BE2C (cell line): ENCODE measurements at regions not wholly inside any gene's neighbourhood (a gene's known extent, or its start where the extent isn't known, plus 50 kb on each side); places are given as distances from the start of the nearest gene placed in this dataset.
"Not testable (repeated sequence)": the region's sequence is repeated elsewhere in the genome, so short reads cannot be mapped to it uniquely, and the experiment has no call there.

Experiments used
- DNase-seq: peaks from one replicate; pipeline ENCODE4 v3.0.0-alpha.2; 2020
- H3K27me3 ChIP-seq: fragments of 250-450 bp; sonication (Bioruptor Pico); 2 replicates; pipeline ENCODE4 v1.5.1; 2020; ENCODE audit warnings: mild to moderate bottlenecking
- H3K36me3 ChIP-seq: fragments of 250-450 bp; sonication (Bioruptor Pico); 2 replicates; pipeline ENCODE4 v1.5.1; 2020; ENCODE audit warnings: mild to moderate bottlenecking
- H3K4me1 ChIP-seq: fragments of 250-450 bp; sonication (Bioruptor Pico); 2 replicates; pipeline ENCODE4 v1.5.1; 2020
- H3K4me3 ChIP-seq: 2 replicates; pipeline ENCODE4 v1.5.1; 2011; ENCODE audit warnings: low read depth, low read length
- H3K9me3 ChIP-seq: fragments of 250-450 bp; sonication (Bioruptor Pico); 2 replicates; pipeline ENCODE4 v1.5.1; 2020
- CTCF ChIP-seq: IDR thresholded peaks from 2 replicates; pipeline ENCODE4 v1.5.1; 2012; ENCODE audit warnings: mild to moderate bottlenecking, low read depth, low read length

- Histone ChIP-seq H3K4me1 (no peaks in the 10 kb centered on the region), H3K4me3 (no peak overlapping the region), H3K36me3 (no peaks in the 10 kb centered on the region), H3K9me3 (peaks cover 2% of the 10 kb centered on the region; the same call in 1 of the 2 replicates), H3K27me3 (peaks cover 14% of the 10 kb centered on the region)
- DNase-seq, result no peak
- TF ChIP-seq CTCF, result no peak
Measured at GRCh38 chr13:91249370-91249769, 98.1 kb upstream of the MIR17HG start.

DNA sequence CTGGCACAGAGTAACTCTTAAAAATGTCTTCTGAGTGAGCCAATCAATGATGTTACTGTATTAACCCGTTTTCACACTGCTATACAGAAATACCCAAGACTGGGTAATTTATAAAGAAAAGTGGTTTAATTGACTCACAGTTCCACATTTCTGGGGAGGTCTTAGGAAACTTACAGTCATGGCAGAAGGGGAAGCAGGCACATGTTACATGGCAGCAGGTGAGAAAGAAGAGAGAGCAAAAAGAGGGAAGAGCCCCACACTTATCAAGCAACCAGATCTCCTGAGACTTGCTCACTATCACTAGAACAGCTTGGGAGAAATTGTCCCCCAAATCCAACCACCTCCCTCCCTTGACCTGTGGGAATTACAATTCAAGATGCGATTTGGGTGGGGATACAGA lies 97.6 kb upstream of the MIR17HG start:
- no peak for TF ChIP-seq CTCF
- H3K9me3 ChIP-seq, result peaks cover 2% of the 10 kb centered on the region; the same call in 1 of the 2 replicates
- peaks cover 14% of the 10 kb centered on the region for H3K27me3 ChIP-seq
- H3K4me1 ChIP-seq, result no peaks in the 10 kb centered on the region
- no peak for DNase-seq
- no peaks in the 10 kb centered on the region for H3K36me3 ChIP-seq
- H3K4me3 ChIP-seq, result no peak overlapping the region

- not testable (repeated sequence) for H3K4me3 ChIP-seq, H3K36me3 ChIP-seq, DNase-seq, H3K9me3 ChIP-seq, H3K4me1 ChIP-seq
- peaks cover 14% of the 10 kb centered on the region for H3K27me3 ChIP-seq
Measured at GRCh38 chr13:91251573-91251972, 95.9 kb upstream of the MIR17HG start.

DNA sequence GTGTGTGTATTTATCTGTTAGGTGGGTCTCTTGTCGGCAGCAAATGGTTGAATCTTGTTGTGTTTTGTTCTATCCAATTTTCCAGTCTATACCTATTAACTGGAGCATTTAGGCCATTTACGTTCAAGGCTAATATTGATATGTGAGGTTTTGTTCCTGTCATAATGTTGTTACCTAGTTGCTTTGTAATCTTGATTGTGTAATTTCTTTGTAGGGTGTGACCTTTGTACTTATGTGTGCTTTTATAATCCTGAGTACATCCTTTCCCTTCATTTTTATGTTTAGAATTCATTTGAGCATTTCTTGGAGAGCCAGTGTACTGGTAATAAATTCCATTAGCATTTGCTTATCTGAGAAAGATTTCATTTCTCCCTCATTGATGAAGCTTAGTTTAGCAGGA lies 83.0 kb upstream of the MIR17HG start:
- TF ChIP-seq CTCF, result no peak

DNA sequence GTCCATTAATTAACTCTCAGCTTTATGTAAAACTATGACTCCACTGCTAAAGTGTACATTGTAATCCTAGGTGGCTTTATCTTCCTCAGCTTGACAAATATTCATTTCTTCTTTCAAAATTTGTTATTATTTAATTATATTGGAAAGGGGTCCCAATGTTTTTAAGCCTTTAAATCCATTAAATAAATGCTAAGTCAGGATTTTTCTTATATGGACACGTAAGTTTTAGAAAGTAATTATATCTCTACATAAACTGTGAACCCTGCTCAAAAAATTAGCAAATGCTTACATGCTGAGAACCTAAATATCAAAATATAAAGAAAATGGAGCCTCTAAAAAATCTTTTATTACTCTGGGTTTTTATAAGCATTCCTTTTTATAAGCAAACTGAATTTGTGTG lies 78.2 kb upstream of the MIR17HG start:
- TF ChIP-seq CTCF, result no peak
- Histone ChIP-seq H3K9me3 (no peaks in the 10 kb centered on the region), H3K36me3 (no peaks in the 10 kb centered on the region), H3K4me3 (no peak overlapping the region), H3K4me1 (no peaks in the 10 kb centered on the region), H3K27me3 (no peaks in the 10 kb centered on the region; the same call in 1 of the 2 replicates)
- no peak for DNase-seq

More for the DNA sequence above, 83.0 kb upstream of the MIR17HG start:
- no peak for DNase-seq
- Histone ChIP-seq H3K9me3 (no peaks in the 10 kb centered on the region), H3K27me3 (no peaks in the 10 kb centered on the region; the same call in 1 of the 2 replicates), H3K4me3 (no peak overlapping the region), H3K4me1 (no peaks in the 10 kb centered on the region), H3K36me3 (no peaks in the 10 kb centered on the region)

DNA sequence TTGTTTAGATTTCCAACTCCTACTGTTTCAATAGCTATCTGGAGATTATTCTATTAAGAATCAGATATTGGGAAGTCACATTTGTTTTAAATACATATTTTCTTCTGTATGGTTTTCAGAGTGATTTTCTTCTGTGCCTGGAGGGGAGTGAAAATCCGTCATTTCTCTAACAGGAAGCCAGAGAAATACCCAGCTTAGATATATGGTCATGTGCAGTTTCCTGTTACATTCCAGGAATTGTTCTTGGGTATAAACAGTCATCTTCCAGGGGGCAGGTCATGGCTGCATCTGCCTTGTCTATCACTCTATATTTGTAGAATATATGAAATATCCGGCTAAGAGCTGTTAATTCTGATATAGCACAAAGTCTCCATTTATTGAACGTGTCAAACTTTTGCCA lies 77.5 kb upstream of the MIR17HG start:
- no peaks in the 10 kb centered on the region for H3K36me3 ChIP-seq
- H3K9me3 ChIP-seq, result no peaks in the 10 kb centered on the region
- no peaks in the 10 kb centered on the region for H3K4me1 ChIP-seq
- no peak for TF ChIP-seq CTCF
- no peaks in the 10 kb centered on the region; the same call in 1 of the 2 replicates for H3K27me3 ChIP-seq
- no peak overlapping the region for H3K4me3 ChIP-seq
- no peak for DNase-seq

- TF ChIP-seq CTCF, result no peak
- no peak for DNase-seq
- H3K4me1 ChIP-seq, result no peaks in the 10 kb centered on the region
- H3K9me3 ChIP-seq, result no peaks in the 10 kb centered on the region
- no peaks in the 10 kb centered on the region for H3K36me3 ChIP-seq
- no peak overlapping the region for H3K4me3 ChIP-seq
- no peaks in the 10 kb centered on the region for H3K27me3 ChIP-seq
Measured at GRCh38 chr13:91272235-91272777, 75.2 kb upstream of the MIR17HG start.
